Parathyroid adenoma (tissue), 2 donors: ENCODE measurements at regions not wholly inside any gene's neighbourhood (a gene's known extent, or its start where the extent isn't known, plus 50 kb on each side); places are given as distances from the start of the nearest gene placed in this dataset.

Experiments used
- H2AFZ ChIP-seq: fragments of 300-600 bp; sonication (generic); one replicate; pipeline ENCODE4 v1.7.0; 2017; ENCODE audit warnings: antibody characterized with exemption, mild to moderate bottlenecking
- H3K27ac ChIP-seq: fragments of 300-600 bp; sonication (generic); one replicate; pipeline ENCODE4 v1.7.0; 2017
- H3K27me3 ChIP-seq: fragments of 300-600 bp; sonication (generic); one replicate; pipeline ENCODE4 v1.7.0; 2017; ENCODE audit warnings: low read length; ENCODE audit not compliant: control insufficient read depth, insufficient read depth
- H3K36me3 ChIP-seq: fragments of 300-600 bp; sonication (generic); one replicate; pipeline ENCODE4 v1.7.0; 2017; ENCODE audit warnings: low read length; ENCODE audit not compliant: control insufficient read depth, insufficient read depth
- H3K4me1 ChIP-seq: fragments of 300-600 bp; sonication (generic); one replicate; pipeline ENCODE4 v1.7.0; 2017; ENCODE audit warnings: control low read depth
- H3K4me2 ChIP-seq: fragments of 300-600 bp; sonication (generic); one replicate; pipeline ENCODE4 v1.7.0; 2017; ENCODE audit warnings: low read length
- H3K4me3 ChIP-seq: fragments of 300-600 bp; sonication (generic); one replicate; pipeline ENCODE4 v1.7.0; 2017; ENCODE audit warnings: low read depth, low read length
- H3K79me2 ChIP-seq: fragments of 300-600 bp; sonication (generic); one replicate; pipeline ENCODE4 v1.7.0; 2017; ENCODE audit warnings: control low read depth
- H3K9ac ChIP-seq: fragments of 300-600 bp; sonication (generic); one replicate; pipeline ENCODE4 v1.7.0; 2017; ENCODE audit warnings: mild to moderate bottlenecking
- H3K9me3 ChIP-seq: fragments of 300-600 bp; sonication (generic); one replicate; pipeline ENCODE4 v1.7.0; 2017; ENCODE audit warnings: low read length; ENCODE audit not compliant: control insufficient read depth
- TF ChIP-seq, protein P1 (sequence below): fragments of 300-600 bp; sonication (generic); IDR thresholded peaks from one replicate; pipeline ENCODE4 v1.7.0; 2017; ENCODE audit warnings: antibody characterized with exemption, mild to moderate bottlenecking
- donor health status: primary hyperparathyroidism.

DNA sequence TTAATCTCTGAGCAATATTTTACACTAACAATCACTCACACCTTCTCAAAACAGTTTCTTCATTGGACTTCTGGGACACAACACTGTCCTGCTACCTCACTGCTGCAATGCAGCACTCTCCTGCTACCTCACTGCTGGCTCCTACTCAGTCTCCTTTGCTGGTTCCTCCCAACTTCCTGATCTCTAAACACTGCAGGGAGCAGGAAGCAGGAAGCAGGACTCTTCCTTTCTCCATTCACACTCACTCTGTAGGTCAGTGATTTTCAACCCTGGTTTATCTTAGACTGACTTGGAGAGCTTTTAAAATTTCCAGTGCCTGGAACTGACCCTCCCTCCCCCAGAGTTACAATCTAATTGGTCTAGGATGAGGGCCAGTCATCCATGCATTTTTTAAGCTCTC is 243.4 kb upstream of the RBBP8 start:
- H3K4me1 ChIP-seq, result no peaks in the 10 kb centered on the region

DNA sequence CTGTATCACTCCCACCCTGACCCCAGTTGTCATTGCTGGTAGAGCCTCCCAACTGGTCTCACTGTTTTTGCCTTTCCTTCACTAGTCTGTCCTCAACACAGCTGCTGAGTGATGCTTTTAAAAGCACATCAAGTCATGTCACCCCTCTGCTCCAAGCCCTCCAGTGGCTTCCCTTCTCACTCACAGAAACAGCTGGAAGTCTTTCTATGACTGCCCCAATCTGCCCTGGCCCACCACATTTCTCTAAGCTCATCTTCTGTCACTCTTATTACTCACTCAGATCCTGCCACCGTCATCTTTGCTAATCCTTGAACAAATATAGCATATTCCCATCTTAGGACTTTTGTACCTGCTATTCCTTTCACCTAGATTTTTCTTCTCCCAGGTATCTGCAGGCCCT is 242.6 kb upstream of the RBBP8 start:
- H3K36me3 ChIP-seq, result no peaks in the 10 kb centered on the region

More for the DNA sequence above, 243.4 kb upstream of the RBBP8 start:
- no peaks in the 10 kb centered on the region for H3K9me3 ChIP-seq
- no peak overlapping the region for H3K4me3 ChIP-seq
- H3K27me3 ChIP-seq, result no peaks in the 10 kb centered on the region
- TF ChIP-seq, protein P1, sequence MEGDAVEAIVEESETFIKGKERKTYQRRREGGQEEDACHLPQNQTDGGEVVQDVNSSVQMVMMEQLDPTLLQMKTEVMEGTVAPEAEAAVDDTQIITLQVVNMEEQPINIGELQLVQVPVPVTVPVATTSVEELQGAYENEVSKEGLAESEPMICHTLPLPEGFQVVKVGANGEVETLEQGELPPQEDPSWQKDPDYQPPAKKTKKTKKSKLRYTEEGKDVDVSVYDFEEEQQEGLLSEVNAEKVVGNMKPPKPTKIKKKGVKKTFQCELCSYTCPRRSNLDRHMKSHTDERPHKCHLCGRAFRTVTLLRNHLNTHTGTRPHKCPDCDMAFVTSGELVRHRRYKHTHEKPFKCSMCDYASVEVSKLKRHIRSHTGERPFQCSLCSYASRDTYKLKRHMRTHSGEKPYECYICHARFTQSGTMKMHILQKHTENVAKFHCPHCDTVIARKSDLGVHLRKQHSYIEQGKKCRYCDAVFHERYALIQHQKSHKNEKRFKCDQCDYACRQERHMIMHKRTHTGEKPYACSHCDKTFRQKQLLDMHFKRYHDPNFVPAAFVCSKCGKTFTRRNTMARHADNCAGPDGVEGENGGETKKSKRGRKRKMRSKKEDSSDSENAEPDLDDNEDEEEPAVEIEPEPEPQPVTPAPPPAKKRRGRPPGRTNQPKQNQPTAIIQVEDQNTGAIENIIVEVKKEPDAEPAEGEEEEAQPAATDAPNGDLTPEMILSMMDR, result no peak
- no peaks in the 10 kb centered on the region for H3K36me3 ChIP-seq
- H3K27ac ChIP-seq, result no peak overlapping the region
- H3K4me2 ChIP-seq, result no peak overlapping the region
- no peak overlapping the region for H2AFZ ChIP-seq
- H3K79me2 ChIP-seq, result no peaks in the 10 kb centered on the region
- no peak overlapping the region for H3K9ac ChIP-seq

DNA sequence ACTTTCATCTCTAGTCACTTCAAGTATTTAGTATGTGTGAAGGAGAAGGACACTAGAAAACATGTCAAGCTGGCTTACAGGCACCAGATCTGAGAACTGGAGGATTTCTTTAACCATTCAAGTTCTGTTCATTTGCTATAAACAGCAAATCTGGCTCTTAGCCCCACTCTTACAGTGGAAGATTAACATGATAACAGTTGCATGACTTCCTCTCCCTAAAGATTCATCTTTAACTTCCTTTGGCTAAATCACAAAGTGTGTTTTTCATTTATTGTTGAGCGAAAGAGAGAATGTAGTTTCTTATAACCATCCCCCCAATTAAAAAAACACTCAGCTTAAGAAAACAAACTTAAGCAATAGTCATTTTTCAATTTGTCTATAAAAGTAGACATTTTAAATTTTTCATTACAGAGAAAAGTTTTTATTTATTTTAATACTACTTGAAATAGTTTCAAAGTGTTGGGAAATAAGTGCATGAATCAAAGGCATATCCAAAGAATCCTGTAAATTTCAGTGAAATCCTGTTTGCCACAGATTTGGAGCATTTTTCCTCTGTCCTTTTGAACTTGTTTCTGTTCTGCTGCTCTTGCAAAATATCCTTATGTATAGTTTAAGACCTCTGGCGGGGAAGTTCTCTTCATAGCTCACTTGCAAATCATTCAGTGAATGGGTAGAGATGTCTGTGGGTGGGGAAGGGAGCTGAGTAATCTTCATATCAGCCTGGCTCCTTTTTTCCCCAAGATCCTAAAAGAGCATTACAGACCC is 241.0 kb upstream of the RBBP8 start:
- H3K9me3 ChIP-seq, result no peaks in the 10 kb centered on the region
- H3K4me1 ChIP-seq, result no peaks in the 10 kb centered on the region
- no peak overlapping the region for H2AFZ ChIP-seq
- no peaks in the 10 kb centered on the region for H3K79me2 ChIP-seq
- H3K9ac ChIP-seq, result no peak overlapping the region
- no peak overlapping the region for H3K4me3 ChIP-seq
- no peak overlapping the region for H3K4me2 ChIP-seq
- no peak overlapping the region for H3K27ac ChIP-seq
- no peaks in the 10 kb centered on the region for H3K27me3 ChIP-seq
- TF ChIP-seq, protein P1, result no peak
- H3K36me3 ChIP-seq, result no peaks in the 10 kb centered on the region

More for the DNA sequence above, 242.6 kb upstream of the RBBP8 start:
- Histone ChIP-seq H3K27me3 (no peaks in the 10 kb centered on the region), H3K27ac (no peak overlapping the region), H3K4me3 (no peak overlapping the region), H3K4me1 (no peaks in the 10 kb centered on the region), H3K79me2 (no peaks in the 10 kb centered on the region), H3K4me2 (no peak overlapping the region), H3K9ac (no peak overlapping the region), H2AFZ (no peak overlapping the region), H3K9me3 (no peaks in the 10 kb centered on the region)
- TF ChIP-seq, protein P1, result no peak

DNA sequence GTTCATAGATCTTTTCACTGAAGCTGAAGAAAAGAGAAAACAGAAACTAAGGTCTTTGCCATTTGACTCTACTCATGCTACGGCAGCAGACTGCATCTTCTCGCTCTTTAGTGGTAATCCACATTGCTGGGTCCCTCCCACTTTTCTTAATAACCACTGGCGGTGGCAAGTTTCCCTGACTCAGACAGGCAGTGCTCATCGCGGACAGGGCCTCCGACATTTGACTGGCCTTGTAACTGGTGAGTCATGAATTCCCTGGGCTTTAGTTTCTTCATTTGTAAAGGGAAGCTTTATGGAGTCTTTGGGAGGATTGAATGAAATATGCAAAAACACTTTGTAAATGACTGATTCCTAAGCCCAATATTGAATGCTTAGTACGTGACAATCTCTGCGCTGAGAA is 238.2 kb upstream of the RBBP8 start:
- Histone ChIP-seq H3K9ac (no peak overlapping the region), H3K4me2 (no peak overlapping the region), H3K27me3 (no peaks in the 10 kb centered on the region), H3K36me3 (no peaks in the 10 kb centered on the region), H3K27ac (no peak overlapping the region), H2AFZ (no peak overlapping the region), H3K9me3 (no peaks in the 10 kb centered on the region), H3K79me2 (no peaks in the 10 kb centered on the region), H3K4me3 (no peak overlapping the region), H3K4me1 (no peaks in the 10 kb centered on the region)
- TF ChIP-seq, protein P1, result no peak

DNA sequence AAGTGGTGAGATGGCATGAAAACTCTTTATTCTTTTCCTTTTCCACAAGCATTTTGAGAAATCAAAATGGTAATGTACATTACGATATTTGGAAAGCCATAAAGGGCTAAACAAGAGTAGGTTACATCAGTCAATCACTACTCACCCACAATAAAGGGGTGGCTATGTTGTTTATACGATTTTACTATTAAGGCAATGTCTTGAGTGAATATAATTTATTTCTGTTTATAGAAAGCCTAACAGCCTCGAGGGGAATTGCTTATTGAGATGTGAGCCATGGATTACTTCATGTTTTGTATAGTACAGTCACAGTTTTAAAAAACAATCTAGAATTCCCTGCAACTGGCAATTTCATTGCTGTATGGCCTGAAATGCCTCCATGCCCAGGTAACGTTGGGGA is 237.5 kb upstream of the RBBP8 start:
- no peak overlapping the region for H3K4me3 ChIP-seq
- H3K4me1 ChIP-seq, result no peaks in the 10 kb centered on the region
- H3K27me3 ChIP-seq, result no peaks in the 10 kb centered on the region

More for the DNA sequence above, 237.5 kb upstream of the RBBP8 start:
- no peaks in the 10 kb centered on the region for H3K9me3 ChIP-seq
- H3K36me3 ChIP-seq, result no peaks in the 10 kb centered on the region
- H2AFZ ChIP-seq, result no peak overlapping the region
- no peak overlapping the region for H3K27ac ChIP-seq
- H3K9ac ChIP-seq, result no peak overlapping the region
- TF ChIP-seq, protein P1, result no peak
- H3K79me2 ChIP-seq, result no peaks in the 10 kb centered on the region
- no peak overlapping the region for H3K4me2 ChIP-seq
